Activated CD4-positive, CD25-positive, alpha-beta regulatory T cell treated with anti-CD3 and anti-CD28 coated beads, Interleukin-2, amount 50 U/mL, for 24 hours (primary cell): ENCODE measurements at regions not wholly inside any gene's neighbourhood (a gene's known extent, or its start where the extent isn't known, plus 50 kb on each side); places are given as distances from the start of the nearest gene placed in this dataset.
"Not testable (repeated sequence)": the region's sequence is repeated elsewhere in the genome, so short reads cannot be mapped to it uniquely, and the experiment has no call there.

Experiments
- ATAC-seq, 2 donors: fragments of 150-1000 bp; cut with Tn5 transposase; one replicate each; pipeline ENCODE4 v1.10.0; 2021; ENCODE audit warnings: mild to moderate bottlenecking in 1 of 2, moderate library complexity in 1 of 2

DNA sequence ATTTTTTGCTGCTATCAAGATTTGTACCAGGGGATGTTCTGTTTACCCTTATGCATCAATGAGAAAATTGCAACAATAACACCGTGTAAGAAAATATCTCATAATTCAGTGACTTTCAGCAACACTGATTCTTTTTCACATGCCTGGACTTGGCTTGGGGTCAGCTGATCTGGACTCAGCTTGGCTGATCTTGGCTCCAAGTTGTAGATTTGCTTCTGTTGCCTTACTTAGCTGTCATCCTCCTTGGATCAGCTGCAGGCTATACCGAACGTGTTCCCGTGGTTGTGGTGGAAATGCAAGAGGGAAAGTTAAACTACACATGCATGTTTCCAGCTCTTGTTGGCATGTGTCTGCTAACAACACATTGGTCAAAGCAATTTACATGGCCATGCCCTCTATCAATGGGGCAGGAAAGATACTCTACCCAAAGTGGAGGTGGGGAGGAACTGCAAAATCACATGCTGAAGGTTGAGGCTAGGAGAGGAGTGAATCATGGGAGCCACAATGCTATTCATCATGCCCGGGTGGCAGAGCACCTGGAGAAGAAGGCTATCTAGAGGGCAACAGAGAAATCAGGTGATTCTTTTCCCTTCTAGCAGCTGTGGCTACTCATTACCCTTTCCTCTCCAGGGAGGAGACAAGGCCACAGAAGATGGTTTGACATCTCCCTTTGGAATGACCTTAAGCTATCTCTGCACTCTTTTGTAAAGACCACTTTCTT lies 1276.3 kb upstream of the AUTS2 start:
- no peak for ATAC-seq

- ATAC-seq = no peak
These were observed 1273.7 kb upstream of the AUTS2 start for GRCh38 chr7:68324621-68325020.

DNA sequence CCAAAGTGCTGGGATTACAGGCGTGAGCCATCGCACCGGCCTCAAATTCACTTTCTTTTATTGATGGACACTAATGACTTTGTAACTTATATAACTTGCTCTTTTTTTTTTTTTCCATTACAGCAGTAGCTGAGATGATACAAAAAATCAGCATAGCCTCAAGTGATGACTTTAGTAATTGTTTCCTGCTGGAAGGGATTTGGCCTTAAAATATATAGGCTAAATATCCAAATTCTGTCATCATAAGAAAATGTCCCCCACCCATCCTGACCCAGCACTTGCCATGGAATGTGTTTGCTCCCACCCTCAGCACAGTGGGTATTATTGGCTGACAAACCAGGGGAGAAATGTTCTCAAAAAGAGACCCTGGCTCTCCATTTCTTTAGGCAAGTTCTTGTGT lies 1264.1 kb upstream of the AUTS2 start:
- ATAC-seq = no peak

- no peak for ATAC-seq
These were observed 1263.5 kb upstream of the AUTS2 start for GRCh38 chr7:68334636-68335272.

DNA sequence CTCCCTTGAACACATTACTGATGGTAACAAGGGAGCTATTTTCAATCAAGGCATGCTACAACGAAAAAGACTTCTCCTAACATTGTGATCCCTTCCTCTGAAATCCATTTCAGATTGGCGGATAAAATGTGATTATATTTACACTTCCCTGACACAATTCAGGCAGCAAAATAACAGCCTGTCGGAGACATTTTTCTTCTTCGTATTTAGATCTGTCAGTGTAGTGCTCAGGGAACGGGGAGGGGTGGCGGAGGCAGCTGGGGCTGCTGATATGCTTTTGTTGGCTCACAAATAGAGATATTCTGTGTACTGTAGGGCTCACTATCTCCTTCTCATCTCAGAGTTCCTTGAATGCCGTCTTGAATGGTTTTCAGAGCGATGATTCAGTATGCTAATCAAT lies 1261.7 kb upstream of the AUTS2 start:
- no peak for ATAC-seq

DNA sequence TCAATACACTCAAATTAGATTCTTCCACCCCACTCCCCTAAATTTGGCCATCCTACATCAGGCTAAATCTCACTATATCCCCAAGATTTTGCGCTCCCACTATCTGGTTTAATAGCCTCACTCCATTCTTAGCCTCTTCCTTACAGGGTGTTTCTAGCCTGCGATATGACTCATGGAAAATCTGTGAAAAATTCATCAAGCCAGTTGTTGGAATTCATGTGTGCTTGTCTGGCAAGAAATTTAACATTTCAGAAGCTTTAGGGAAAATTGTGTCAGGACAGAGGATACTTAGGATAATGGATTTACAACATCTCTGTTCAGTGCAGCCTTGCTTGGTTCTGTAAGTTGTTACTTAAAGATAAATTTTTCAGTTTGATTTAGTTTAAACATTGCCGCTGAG lies 1249.9 kb upstream of the AUTS2 start:
- ATAC-seq = no peak

- no peak for ATAC-seq
These were observed 1235.3 kb upstream of the AUTS2 start for GRCh38 chr7:68362745-68363518.

DNA sequence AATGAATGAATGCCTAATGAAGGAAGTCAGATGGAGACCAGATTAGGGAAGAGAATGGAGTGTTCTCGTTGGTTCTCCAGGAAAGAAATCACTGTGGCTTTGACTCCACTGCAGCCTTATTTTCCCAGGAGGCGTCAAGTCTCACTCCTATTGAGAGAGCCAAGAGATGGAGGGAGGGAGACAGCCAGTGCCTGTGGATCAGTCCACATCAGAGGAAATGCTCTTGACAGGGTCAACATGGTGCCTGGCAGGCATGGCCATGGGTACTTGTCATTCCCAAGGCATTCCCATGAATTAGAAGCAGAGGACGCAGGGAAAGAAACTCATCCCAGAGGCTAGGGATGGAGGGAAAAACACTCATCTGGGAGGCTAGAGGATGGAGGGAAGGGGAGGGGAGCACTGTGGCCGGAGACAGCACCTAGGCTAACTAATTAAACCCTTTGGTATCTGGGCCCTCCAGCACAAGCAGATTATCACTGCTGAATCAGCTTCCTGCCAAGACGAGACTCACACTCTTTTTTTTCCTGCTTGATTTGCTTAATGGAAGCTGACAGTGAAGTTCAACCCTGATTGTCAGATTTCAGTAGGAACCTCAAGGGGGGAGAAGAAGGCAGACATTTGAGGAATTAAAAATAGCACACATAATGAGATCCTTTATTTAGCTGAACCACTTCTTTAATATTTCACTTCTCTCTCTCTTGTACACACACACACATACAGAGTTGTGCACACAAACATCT lies 1233.2 kb upstream of the AUTS2 start:
- ATAC-seq = no peak

- no peak for ATAC-seq
These were observed 1226.3 kb upstream of the AUTS2 start for GRCh38 chr7:68371985-68372384.

GRCh38 chr7:68376131-68376661 lies 1222.1 kb upstream of the AUTS2 start:
- no peak for ATAC-seq

- no peak for ATAC-seq
These were observed 1216.5 kb upstream of the AUTS2 start for GRCh38 chr7:68381731-68382130.

DNA sequence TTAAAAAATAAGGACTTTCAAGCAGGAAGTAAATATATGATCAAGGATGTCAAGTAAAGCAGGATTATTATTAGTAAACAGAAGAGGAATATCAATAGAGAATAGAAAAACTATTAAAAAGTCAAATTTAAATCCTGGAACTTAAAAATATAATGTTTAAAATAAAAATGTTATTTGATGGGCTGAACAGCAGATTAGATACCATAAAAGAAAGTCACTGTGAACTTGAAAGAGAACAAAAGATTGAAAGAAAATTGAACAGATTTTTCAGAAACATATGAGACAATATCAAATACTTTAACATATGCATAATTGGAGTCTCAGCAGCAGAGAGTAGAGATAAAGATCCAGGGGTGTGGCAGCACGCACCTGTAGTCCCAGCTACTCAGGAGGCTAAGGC lies 1213.7 kb upstream of the AUTS2 start:
- ATAC-seq = no peak

DNA sequence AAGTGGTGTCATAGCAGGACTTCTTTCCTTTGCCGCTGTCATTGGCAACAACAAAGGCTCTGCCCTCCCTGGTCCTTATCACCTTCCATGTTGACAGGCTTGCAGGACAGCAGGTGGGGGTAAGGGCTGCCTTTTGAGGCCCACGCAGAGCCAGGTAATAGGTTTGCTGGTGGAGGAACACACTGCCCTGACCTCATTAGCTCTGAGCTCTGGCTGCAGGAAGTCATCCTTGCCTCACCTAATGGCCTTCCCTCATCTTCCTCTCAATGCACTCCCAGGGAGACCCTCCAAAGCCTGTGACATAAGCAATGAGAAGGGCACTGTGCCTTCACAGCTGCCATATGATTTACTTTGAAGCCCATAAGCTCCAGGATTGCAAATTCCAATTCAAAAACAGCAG lies 1205.2 kb upstream of the AUTS2 start:
- no peak for ATAC-seq

GRCh38 chr7:68394131-68394530 lies 1204.1 kb upstream of the AUTS2 start:
- no peak for ATAC-seq

- no peak for ATAC-seq
These were observed 1198.2 kb upstream of the AUTS2 start for GRCh38 chr7:68399991-68400590.

GRCh38 chr7:68400783-68401182 lies 1197.5 kb upstream of the AUTS2 start:
- no peak for ATAC-seq

DNA sequence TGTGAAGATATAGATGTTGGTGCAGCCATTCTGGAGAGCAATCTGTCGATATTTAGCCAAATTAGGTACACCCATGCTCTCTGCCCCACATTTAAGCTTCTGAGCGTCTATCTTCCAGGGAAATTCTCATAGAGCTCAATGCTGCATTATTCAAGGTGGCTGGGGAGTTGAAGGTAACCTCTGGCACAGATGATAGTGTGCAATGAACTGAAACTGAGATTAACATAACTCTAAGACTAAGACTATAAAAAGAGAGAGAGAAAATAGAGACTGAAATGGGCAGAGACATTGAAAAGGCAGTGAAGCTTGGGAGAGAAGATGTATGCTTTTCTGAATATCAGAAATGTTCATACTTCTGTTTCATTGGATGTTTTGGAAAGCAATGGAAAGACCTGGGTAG lies 1197.0 kb upstream of the AUTS2 start:
- ATAC-seq = no peak

- no peak for ATAC-seq
These were observed 1191.8 kb upstream of the AUTS2 start for GRCh38 chr7:68406480-68406879.

DNA sequence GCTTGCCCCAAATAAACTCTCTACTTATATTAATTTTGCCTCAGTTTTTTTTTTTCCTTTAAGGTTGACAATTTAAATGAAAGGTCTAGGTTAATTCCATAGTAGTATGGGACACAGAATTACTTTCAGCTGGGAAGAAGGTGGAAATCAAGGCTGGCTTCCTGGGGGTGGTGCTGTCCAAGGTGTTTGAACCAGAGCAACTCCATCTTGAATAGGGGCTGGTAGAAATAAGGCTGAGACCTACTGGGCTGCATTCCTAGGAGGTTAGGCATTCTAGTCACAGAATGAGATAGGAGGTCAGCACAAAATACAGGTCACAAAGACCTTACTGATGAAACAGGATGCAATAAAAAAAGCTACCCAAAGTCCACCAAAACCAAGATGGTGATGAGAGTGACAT lies 1190.8 kb upstream of the AUTS2 start:
- no peak for ATAC-seq

DNA sequence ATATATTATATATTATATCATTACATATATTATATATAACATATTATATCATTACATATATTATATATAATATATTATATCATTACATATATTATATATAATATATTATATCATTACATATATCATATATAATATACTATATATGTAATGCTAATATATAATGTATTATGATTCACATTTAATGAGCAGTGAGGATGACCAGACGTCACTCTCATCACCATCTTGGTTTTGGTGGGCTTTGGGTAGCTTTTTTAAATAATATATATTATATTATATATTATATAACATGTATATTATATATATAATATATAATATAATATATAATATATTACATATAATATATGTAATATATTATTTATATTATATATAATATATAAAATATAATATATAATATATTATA lies 1189.4 kb upstream of the AUTS2 start:
- no peak for ATAC-seq

- ATAC-seq = no peak
These were observed 1188.4 kb upstream of the AUTS2 start for GRCh38 chr7:68409851-68410250.

DNA sequence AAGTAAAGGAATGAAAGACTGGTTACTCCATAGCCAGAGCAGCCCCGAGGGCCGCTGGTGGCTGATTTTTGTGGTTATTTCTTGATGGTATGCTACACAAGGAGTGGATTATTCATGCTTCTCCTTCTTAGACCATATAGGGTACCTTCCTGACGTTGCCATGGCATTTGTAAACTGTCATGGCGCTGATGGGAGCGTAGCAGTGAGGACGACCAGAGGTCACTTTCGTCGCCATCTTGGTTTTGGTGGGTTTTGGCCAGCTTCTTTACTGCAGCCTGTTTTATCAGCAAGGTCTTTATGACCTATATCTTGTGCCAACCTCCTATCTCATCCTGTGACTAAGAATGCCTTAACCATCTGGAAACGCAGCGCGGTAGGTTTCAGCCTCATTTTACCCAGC lies 1187.6 kb upstream of the AUTS2 start:
- not testable (repeated sequence) for ATAC-seq

DNA sequence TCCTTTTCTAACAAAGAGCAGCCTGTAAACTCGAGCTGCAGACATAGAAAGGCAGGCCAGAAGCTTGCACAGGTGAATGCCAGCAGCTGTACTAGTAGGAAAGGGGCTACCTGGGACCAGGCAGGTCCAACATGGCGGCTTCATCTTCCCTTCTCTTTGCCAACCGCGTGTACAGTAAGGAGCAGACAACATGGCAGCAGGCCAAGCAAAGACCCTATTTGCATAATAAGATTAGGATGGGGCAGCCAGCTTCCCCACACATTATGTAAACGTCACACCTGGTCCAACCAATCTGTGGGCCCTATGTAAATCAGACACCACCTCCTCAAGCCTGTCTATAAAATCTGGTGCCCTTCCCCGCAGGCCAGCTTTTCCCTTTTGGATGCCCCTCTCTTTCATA lies 1186.5 kb upstream of the AUTS2 start:
- ATAC-seq = no peak
